ENCODE measurements at regions not wholly inside any gene's neighbourhood (a gene's known extent, or its start where the extent isn't known, plus 50 kb on each side); places are given as distances from the start of the nearest gene placed in this dataset.

- no peaks in the 10 kb centered on the region for H3K4me1 Mint-ChIP-seq
- H3K9me3 Mint-ChIP-seq, result peaks cover 14% of the 10 kb centered on the region
- H3K36me3 Mint-ChIP-seq, result no peaks in the 10 kb centered on the region
- DNase-seq (ENCODE audit: low spot score in 2 of 2) (no peak), ATAC-seq (no peak)
- H3K4me3 Mint-ChIP-seq, result no peak overlapping the region
- no peak overlapping the region for H3K27ac Mint-ChIP-seq
Observed at GRCh38 chr5:97874491-97874890, 691.4 kb upstream of the RIOK2 start.

GRCh38 chr5:97876272-97876671, 693.2 kb upstream of the RIOK2 start:
- no peak overlapping the region for H3K27ac Mint-ChIP-seq
- H3K36me3 Mint-ChIP-seq, result no peaks in the 10 kb centered on the region
- ATAC-seq, result no peak
- no peak overlapping the region for H3K4me3 Mint-ChIP-seq
- no peaks in the 10 kb centered on the region for H3K4me1 Mint-ChIP-seq
- no peak for DNase-seq (ENCODE audit: low spot score in 2 of 2)
- peaks cover 12% of the 10 kb centered on the region for H3K9me3 Mint-ChIP-seq

- DNase-seq (ENCODE audit: low spot score in 2 of 2) (no peak), ATAC-seq (no peak)
- H3K9me3 Mint-ChIP-seq, result peaks cover 7% of the 10 kb centered on the region
- H3K27ac Mint-ChIP-seq, result no peak overlapping the region
- no peaks in the 10 kb centered on the region for H3K36me3 Mint-ChIP-seq
- no peak overlapping the region for H3K4me3 Mint-ChIP-seq
- H3K4me1 Mint-ChIP-seq, result no peaks in the 10 kb centered on the region
Observed at GRCh38 chr5:97877588-97877987, 694.5 kb upstream of the RIOK2 start.

GRCh38 chr5:97888439-97888838, 705.4 kb upstream of the RIOK2 start:
- ATAC-seq, result no peak
- no peak overlapping the region for H3K27ac Mint-ChIP-seq

GRCh38 chr5:97891971-97892370, 708.9 kb upstream of the RIOK2 start:
- no peak for ATAC-seq
- DNase-seq (ENCODE audit: low spot score in 2 of 2), result no peak
- Mint-ChIP-seq H3K27ac (no peak overlapping the region), H3K9me3 (peaks cover 6% of the 10 kb centered on the region), H3K4me3 (no peak overlapping the region), H3K4me1 (no peaks in the 10 kb centered on the region), H3K36me3 (no peaks in the 10 kb centered on the region)

More at GRCh38 chr5:97888439-97888838, 705.4 kb upstream of the RIOK2 start:
- no peaks in the 10 kb centered on the region for H3K36me3 Mint-ChIP-seq
- H3K4me3 Mint-ChIP-seq, result no peak overlapping the region
- H3K4me1 Mint-ChIP-seq, result no peaks in the 10 kb centered on the region
- H3K9me3 Mint-ChIP-seq, result peaks cover 10% of the 10 kb centered on the region
- DNase-seq (ENCODE audit: low spot score in 2 of 2), result no peak

GRCh38 chr5:97903742-97904141, 720.7 kb upstream of the RIOK2 start:
- Mint-ChIP-seq H3K36me3 (no peaks in the 10 kb centered on the region), H3K4me3 (no peak overlapping the region), H3K4me1 (no peaks in the 10 kb centered on the region), H3K27ac (no peak overlapping the region), H3K9me3 (peaks cover 36% of the 10 kb centered on the region)
- DNase-seq (ENCODE audit: low spot score in 2 of 2) (no peak), ATAC-seq (no peak)

GRCh38 chr5:97906135-97906534, 723.1 kb upstream of the RIOK2 start:
- ATAC-seq, result no peak
- Mint-ChIP-seq H3K36me3 (no peaks in the 10 kb centered on the region), H3K4me1 (no peaks in the 10 kb centered on the region), H3K9me3 (peaks cover 26% of the 10 kb centered on the region), H3K4me3 (no peak overlapping the region), H3K27ac (no peak overlapping the region)
- DNase-seq (ENCODE audit: low spot score in 2 of 2), result no peak

- Mint-ChIP-seq H3K4me3 (no peak overlapping the region), H3K4me1 (no peaks in the 10 kb centered on the region), H3K9me3 (peaks cover 26% of the 10 kb centered on the region), H3K36me3 (no peaks in the 10 kb centered on the region), H3K27ac (no peak overlapping the region)
- ATAC-seq (no peak), DNase-seq (ENCODE audit: low spot score in 2 of 2) (no peak)
Observed at GRCh38 chr5:97907646-97908400, 724.8 kb upstream of the RIOK2 start.

GRCh38 chr5:97909541-97909940, 726.5 kb upstream of the RIOK2 start:
- no peak overlapping the region for H3K4me3 Mint-ChIP-seq
- DNase-seq (ENCODE audit: low spot score in 2 of 2) (no peak), ATAC-seq (no peak)
- no peak overlapping the region for H3K27ac Mint-ChIP-seq
- H3K4me1 Mint-ChIP-seq, result no peaks in the 10 kb centered on the region
- H3K36me3 Mint-ChIP-seq, result no peaks in the 10 kb centered on the region
- peaks cover 17% of the 10 kb centered on the region for H3K9me3 Mint-ChIP-seq

- Mint-ChIP-seq H3K36me3 (no peaks in the 10 kb centered on the region), H3K4me3 (no peak overlapping the region)
- ATAC-seq, result no peak
Observed at GRCh38 chr5:97914483-97914882, 731.4 kb upstream of the RIOK2 start.

GRCh38 chr5:97915106-97915505, 732.1 kb upstream of the RIOK2 start:
- Mint-ChIP-seq H3K27ac (no peak overlapping the region), H3K4me3 (no peak overlapping the region), H3K9me3 (peaks cover 13% of the 10 kb centered on the region), H3K4me1 (no peaks in the 10 kb centered on the region), H3K36me3 (no peaks in the 10 kb centered on the region)
- no peak for ATAC-seq
- no peak for DNase-seq (ENCODE audit: low spot score in 2 of 2)

More at GRCh38 chr5:97914483-97914882, 731.4 kb upstream of the RIOK2 start:
- no peaks in the 10 kb centered on the region for H3K4me1 Mint-ChIP-seq
- no peak for DNase-seq (ENCODE audit: low spot score in 2 of 2)
- peaks cover 12% of the 10 kb centered on the region for H3K9me3 Mint-ChIP-seq
- no peak overlapping the region for H3K27ac Mint-ChIP-seq

- Mint-ChIP-seq H3K4me1 (no peaks in the 10 kb centered on the region), H3K4me3 (no peak overlapping the region), H3K9me3 (peaks cover 13% of the 10 kb centered on the region), H3K27ac (no peak overlapping the region), H3K36me3 (no peaks in the 10 kb centered on the region)
- ATAC-seq (no peak), DNase-seq (ENCODE audit: low spot score in 2 of 2) (no peak)
Observed at GRCh38 chr5:97918057-97918456, 735.0 kb upstream of the RIOK2 start.

- ATAC-seq (no peak), DNase-seq (ENCODE audit: low spot score in 2 of 2) (no peak)
- Mint-ChIP-seq H3K9me3 (peaks cover 13% of the 10 kb centered on the region), H3K36me3 (no peaks in the 10 kb centered on the region), H3K4me1 (no peaks in the 10 kb centered on the region), H3K27ac (no peak overlapping the region), H3K4me3 (no peak overlapping the region)
Observed at GRCh38 chr5:97918620-97919019, 735.6 kb upstream of the RIOK2 start.

- H3K36me3 Mint-ChIP-seq, result no peaks in the 10 kb centered on the region
Observed at GRCh38 chr5:97919719-97920118, 736.7 kb upstream of the RIOK2 start.

GRCh38 chr5:97922776-97923175, 739.7 kb upstream of the RIOK2 start:
- Mint-ChIP-seq H3K36me3 (no peaks in the 10 kb centered on the region), H3K4me3 (no peak overlapping the region), H3K9me3 (peaks cover 10% of the 10 kb centered on the region), H3K27ac (no peak overlapping the region), H3K4me1 (no peaks in the 10 kb centered on the region)
- DNase-seq (ENCODE audit: low spot score in 2 of 2) (no peak), ATAC-seq (no peak)

More at GRCh38 chr5:97919719-97920118, 736.7 kb upstream of the RIOK2 start:
- H3K4me3 Mint-ChIP-seq, result no peak overlapping the region
- H3K9me3 Mint-ChIP-seq, result peaks cover 13% of the 10 kb centered on the region
- H3K4me1 Mint-ChIP-seq, result no peaks in the 10 kb centered on the region
- DNase-seq (ENCODE audit: low spot score in 2 of 2) (no peak), ATAC-seq (no peak)
- no peak overlapping the region for H3K27ac Mint-ChIP-seq

- Mint-ChIP-seq H3K4me3 (no peak overlapping the region), H3K9me3 (peaks cover 10% of the 10 kb centered on the region), H3K4me1 (no peaks in the 10 kb centered on the region), H3K36me3 (no peaks in the 10 kb centered on the region), H3K27ac (no peak overlapping the region)
- DNase-seq (ENCODE audit: low spot score in 2 of 2) (no peak), ATAC-seq (no peak)
Observed at GRCh38 chr5:97923496-97923895, 740.4 kb upstream of the RIOK2 start.

All from stimulated activated effector memory CD8-positive, alpha-beta T cell treated with anti-CD3 and anti-CD28 coated beads, Interleukin-12 subunit alpha, Interleukin-12 subunit beta, amount 100 ng/mL, for 72 hours (primary cell).